IMR-90 (cell line): ENCODE measurements at regions not wholly inside any gene's neighbourhood (a gene's known extent, or its start where the extent isn't known, plus 50 kb on each side); places are given as distances from the start of the nearest gene placed in this dataset.

Experiments used
- CEBPB ChIP-seq: IDR thresholded peaks from 2 replicates; pipeline ENCODE4 v1.6.1; 2012; ENCODE audit warnings: low read depth, low read length, improper control_type of control experiment
- CHD1 ChIP-seq: IDR thresholded peaks from 2 replicates; pipeline ENCODE4 v1.6.1; 2012; ENCODE audit warnings: low read depth, low read length, improper control_type of control experiment
- CTCF ChIP-seq: conservative IDR thresholded peaks from 2 replicates; pipeline ENCODE4 v1.5.1; 2012; ENCODE audit warnings: mild to moderate bottlenecking, low read depth, low read length, improper control_type of control experiment
- FOS ChIP-seq: fragments of 150-350 bp; IDR thresholded peaks from 2 replicates; pipeline ENCODE4 v1.6.1; 2016; ENCODE audit warnings: low read depth, low read length
- MAFK ChIP-seq: IDR thresholded peaks from 2 replicates; pipeline ENCODE4 v1.6.1; 2012; ENCODE audit warnings: low read depth, low read length, improper control_type of control experiment
- MXI1 ChIP-seq: IDR thresholded peaks from 2 replicates; pipeline ENCODE4 v1.6.1; 2012; ENCODE audit warnings: low read depth, mild to moderate bottlenecking, low read length, moderate library complexity, borderline replicate concordance
- POLR2A ChIP-seq: IDR thresholded peaks from 2 replicates; pipeline ENCODE4 v1.6.1; 2012; ENCODE audit warnings: mild to moderate bottlenecking, low read depth, low read length
- RAD21 ChIP-seq: IDR thresholded peaks from 2 replicates; pipeline ENCODE4 v1.6.1; 2012; ENCODE audit warnings: low read length, improper control_type of control experiment
- RCOR1 ChIP-seq: IDR thresholded peaks from 2 replicates; pipeline ENCODE4 v1.6.1; 2012; ENCODE audit warnings: mild to moderate bottlenecking, low read length, improper control_type of control experiment; ENCODE audit not compliant: insufficient replicate concordance
- RFX5 ChIP-seq: IDR thresholded peaks from 2 replicates; pipeline ENCODE4 v1.8.0; 2012; ENCODE audit warnings: low read depth, mild to moderate bottlenecking, low read length, moderate library complexity
- USF2 ChIP-seq: fragments of 150-350 bp; IDR thresholded peaks from 2 replicates; pipeline ENCODE4 v1.6.1; 2017; ENCODE audit warnings: mild to moderate bottlenecking, antibody characterized with exemption, low read length, low read depth

GRCh38 chr4:127414951-127415606 is 217.7 kb upstream of the INTU start:
- no peak for TF ChIP-seq CHD1
- no peak for TF ChIP-seq CTCF
- no peak for TF ChIP-seq POLR2A
- no peak for TF ChIP-seq MAFK
- TF ChIP-seq USF2: no peak
- TF ChIP-seq RCOR1: no peak
- no peak for TF ChIP-seq MXI1
- no peak for TF ChIP-seq CEBPB
- no peak for TF ChIP-seq RFX5
- TF ChIP-seq FOS: no peak
- TF ChIP-seq RAD21: no peak
